ENCODE measurements at regions not wholly inside any gene's neighbourhood (a gene's known extent, or its start where the extent isn't known, plus 50 kb on each side); places are given as distances from the start of the nearest gene placed in this dataset.

GRCh38 chr22:46083383-46084350, 66.7 kb upstream of the PPARA start:
- H3K4me3 ChIP-seq (ENCODE audit: low read depth, low read length), result peak overlapping the region; percentile 90
- no peaks in the 10 kb centered on the region for H3K27me3 ChIP-seq
- peak; percentile 43 for DNase-seq
- peaks cover 37% of the 10 kb centered on the region for H3K4me1 ChIP-seq
- H3K9me3 ChIP-seq, result no peaks in the 10 kb centered on the region
- H3K36me3 ChIP-seq, result peaks cover 86% of the 10 kb centered on the region
- TF ChIP-seq, protein P1, sequence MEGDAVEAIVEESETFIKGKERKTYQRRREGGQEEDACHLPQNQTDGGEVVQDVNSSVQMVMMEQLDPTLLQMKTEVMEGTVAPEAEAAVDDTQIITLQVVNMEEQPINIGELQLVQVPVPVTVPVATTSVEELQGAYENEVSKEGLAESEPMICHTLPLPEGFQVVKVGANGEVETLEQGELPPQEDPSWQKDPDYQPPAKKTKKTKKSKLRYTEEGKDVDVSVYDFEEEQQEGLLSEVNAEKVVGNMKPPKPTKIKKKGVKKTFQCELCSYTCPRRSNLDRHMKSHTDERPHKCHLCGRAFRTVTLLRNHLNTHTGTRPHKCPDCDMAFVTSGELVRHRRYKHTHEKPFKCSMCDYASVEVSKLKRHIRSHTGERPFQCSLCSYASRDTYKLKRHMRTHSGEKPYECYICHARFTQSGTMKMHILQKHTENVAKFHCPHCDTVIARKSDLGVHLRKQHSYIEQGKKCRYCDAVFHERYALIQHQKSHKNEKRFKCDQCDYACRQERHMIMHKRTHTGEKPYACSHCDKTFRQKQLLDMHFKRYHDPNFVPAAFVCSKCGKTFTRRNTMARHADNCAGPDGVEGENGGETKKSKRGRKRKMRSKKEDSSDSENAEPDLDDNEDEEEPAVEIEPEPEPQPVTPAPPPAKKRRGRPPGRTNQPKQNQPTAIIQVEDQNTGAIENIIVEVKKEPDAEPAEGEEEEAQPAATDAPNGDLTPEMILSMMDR (IDR thresholded peaks at IDR 0.05; ENCODE audit: low read depth, low read length), result no peak

DNA sequence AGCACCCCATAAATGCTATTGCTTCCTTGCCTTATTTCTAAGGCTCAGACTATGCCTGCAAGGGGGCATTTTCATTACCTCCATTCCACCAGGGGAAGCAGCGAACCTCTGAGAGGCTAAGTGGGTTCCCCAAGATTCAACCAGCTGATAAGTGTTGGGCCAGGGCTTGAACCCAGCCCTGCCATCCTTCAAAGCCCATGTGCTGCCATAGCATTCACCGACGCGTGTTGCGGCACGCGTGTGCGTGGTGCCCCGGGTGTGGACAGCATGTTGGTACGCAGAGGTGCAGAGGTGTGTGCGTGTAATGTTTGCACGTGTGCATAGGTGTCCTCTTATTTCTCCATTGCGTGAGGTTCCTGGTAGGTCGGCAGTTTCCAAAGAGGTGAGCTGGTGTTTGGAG, 66.0 kb upstream of the PPARA start:
- no peak for DNase-seq
- peaks cover 86% of the 10 kb centered on the region for H3K36me3 ChIP-seq
- H3K4me3 ChIP-seq (ENCODE audit: low read depth, low read length), result peak overlapping the region; percentile 90
- no peaks in the 10 kb centered on the region for H3K9me3 ChIP-seq
- H3K27me3 ChIP-seq, result no peaks in the 10 kb centered on the region
- H3K4me1 ChIP-seq, result peaks cover 44% of the 10 kb centered on the region
- TF ChIP-seq, protein P1 (IDR thresholded peaks at IDR 0.05; ENCODE audit: low read depth, low read length), result no peak

DNA sequence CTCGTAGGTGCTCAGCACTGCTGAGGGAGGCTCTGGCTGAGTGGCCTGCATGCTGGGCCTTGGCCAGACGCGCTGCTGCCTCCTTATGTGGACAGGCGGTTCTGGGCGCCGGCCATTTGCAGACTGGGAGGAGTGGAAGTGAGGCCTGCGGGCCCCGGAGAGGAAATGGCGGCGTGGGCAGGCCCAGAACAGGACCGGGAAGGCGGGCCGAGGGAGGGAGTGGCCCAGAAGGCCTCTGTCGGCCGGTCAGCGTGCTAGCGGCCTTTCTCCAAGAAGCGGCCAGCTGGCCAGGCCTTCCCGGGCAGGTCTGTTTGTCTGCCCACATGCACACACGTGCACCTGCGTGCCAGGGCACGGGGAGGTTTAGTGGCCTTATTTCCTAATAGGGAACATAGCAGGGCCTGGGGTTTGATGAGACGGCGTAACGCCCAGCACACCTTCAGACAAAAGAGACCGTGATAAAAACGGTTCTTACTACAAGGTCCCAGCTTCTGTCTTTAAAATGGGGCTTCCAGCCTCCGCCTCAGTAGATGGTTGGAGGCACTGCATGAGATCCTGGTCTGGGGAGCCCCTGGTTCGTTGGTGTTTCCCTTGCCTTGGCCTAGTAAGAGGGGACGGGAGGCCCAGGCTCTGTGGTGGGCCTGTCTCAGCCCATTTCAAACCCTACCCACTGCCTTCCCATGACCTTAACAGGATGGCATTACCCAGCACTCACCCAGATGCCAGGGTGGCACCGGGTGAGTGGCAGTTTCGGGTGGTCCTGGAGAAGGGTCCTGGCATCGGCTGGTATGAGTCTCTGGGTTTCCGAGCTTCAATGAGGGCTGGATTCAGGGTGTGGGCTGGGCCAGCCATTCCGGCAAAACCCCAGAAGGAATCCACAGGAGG, 65.1 kb upstream of the PPARA start:
- H3K4me3 ChIP-seq (ENCODE audit: low read depth, low read length), result peak overlapping the region; percentile 90
- DNase-seq, result peak; percentile 79
- H3K36me3 ChIP-seq, result peaks cover 90% of the 10 kb centered on the region
- no peaks in the 10 kb centered on the region for H3K9me3 ChIP-seq
- TF ChIP-seq, protein P1 (IDR thresholded peaks at IDR 0.05; ENCODE audit: low read depth, low read length), result no peak
- peaks cover 52% of the 10 kb centered on the region for H3K4me1 ChIP-seq
- no peaks in the 10 kb centered on the region for H3K27me3 ChIP-seq

DNA sequence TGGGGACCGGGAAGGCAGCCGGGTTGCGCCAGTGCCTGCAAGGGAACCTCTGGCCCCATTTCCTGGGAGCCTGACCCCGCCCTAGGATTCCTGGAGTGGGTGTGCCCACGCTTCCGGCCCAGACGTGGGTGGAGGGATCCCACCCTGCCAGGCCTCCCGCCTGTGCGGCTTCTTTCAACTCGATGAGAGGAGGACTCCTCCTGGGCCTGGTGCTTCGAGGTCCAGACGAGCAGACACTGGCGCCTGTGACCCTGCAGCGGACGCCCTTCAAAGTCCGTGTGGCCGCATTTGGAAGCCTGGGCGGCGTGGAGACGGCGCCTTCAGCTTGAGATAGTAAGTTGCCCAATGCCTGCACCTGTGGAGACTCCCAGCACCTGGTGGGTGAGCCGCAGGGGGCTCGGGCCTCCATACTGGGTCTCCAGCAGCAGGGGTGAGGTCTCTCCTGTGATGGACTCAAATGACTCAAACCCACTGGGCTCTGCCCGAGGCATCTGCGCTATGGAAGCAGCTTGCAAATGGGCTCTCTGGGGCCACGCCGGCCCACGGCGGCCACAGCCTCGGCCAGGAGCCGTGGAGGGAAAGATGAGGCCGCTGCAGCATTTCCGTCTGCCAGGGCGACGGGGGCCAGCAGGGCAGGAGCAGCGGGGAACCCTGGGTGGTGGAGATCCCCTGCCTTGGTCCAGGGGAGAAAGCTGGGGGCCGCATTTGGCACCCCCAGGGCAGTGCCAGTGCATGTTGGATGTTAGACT, 64.3 kb upstream of the PPARA start:
- H3K9me3 ChIP-seq, result no peaks in the 10 kb centered on the region
- H3K4me3 ChIP-seq (ENCODE audit: low read depth, low read length), result peak overlapping the region; percentile 90
- TF ChIP-seq, protein P1 (IDR thresholded peaks at IDR 0.05; ENCODE audit: low read depth, low read length), result no peak
- H3K4me1 ChIP-seq, result peaks cover 60% of the 10 kb centered on the region
- DNase-seq, result peak; percentile 53
- H3K27me3 ChIP-seq, result no peaks in the 10 kb centered on the region
- peaks cover 92% of the 10 kb centered on the region for H3K36me3 ChIP-seq

- DNase-seq, result peak; percentile 65
- H3K4me1 ChIP-seq, result peaks cover 64% of the 10 kb centered on the region
- no peaks in the 10 kb centered on the region for H3K9me3 ChIP-seq
- peaks cover 91% of the 10 kb centered on the region for H3K36me3 ChIP-seq
- no peaks in the 10 kb centered on the region for H3K27me3 ChIP-seq
- TF ChIP-seq, protein P1 (IDR thresholded peaks at IDR 0.05; ENCODE audit: low read depth, low read length), result no peak
- H3K4me3 ChIP-seq (ENCODE audit: low read depth, low read length), result peak overlapping the region; percentile 90
Measured at GRCh38 chr22:46086577-46087335, 63.6 kb upstream of the PPARA start.

All from BE2C (cell line).